SK-N-SH (cell line): ENCODE measurements at regions not wholly inside any gene's neighbourhood (a gene's known extent, or its start where the extent isn't known, plus 50 kb on each side); places are given as distances from the start of the nearest gene placed in this dataset.

Experiments used
- CTCF ChIA-PET: fragments of 300-600, 350-600 bp; formaldehyde crosslinking; extraction: SDS; loops from one replicate; lab custom pipeline; 2021; lab: Yijun Ruan, JAX
- POLR2A ChIA-PET: fragments of 350-600 bp; sonication (Branson Sonifier 250); formaldehyde crosslinking; extraction: SDS; loops from one replicate; lab custom pipeline; 2020; ENCODE audit warnings: antibody characterized with exemption, inconsistent platforms; lab: Yijun Ruan, JAX
- DNase-seq: peaks from one replicate; pipeline ENCODE4 v3.0.0; 2012
- H2AFZ ChIP-seq: fragments of 200-600 bp; sonication (generic); 2 replicates; pipeline ENCODE4 v1.8.1; 2016; ENCODE audit warnings: antibody characterized with exemption, mild to moderate bottlenecking, low read depth
- H3F3A ChIP-seq: fragments of 200-600 bp; sonication (generic); replicated peaks from 2 replicates; pipeline ENCODE3; 2016; ENCODE audit warnings: antibody characterized with exemption, mild to moderate bottlenecking; ENCODE audit not compliant: insufficient read depth
- H3K27ac ChIP-seq, 2 experiments: fragments of 200-500 bp in 1 of 2; fragments of 200-600 bp in 1 of 2; sonication (Bioruptor generic) in 1 of 2; sonication (generic), shearing (Covaris generic) in 1 of 2; 2 replicates each; pipeline versions ENCODE4 v1.5.1 to v1.6.1; 2014 to 2016; ENCODE audit warnings: low read depth in 2 of 2, inconsistent platforms in 1 of 2, low read length in 1 of 2, mild to moderate bottlenecking in 1 of 2, mixed read lengths in 1 of 2
- H3K27me3 ChIP-seq: fragments of 200-600 bp; sonication (generic), shearing (Covaris generic); 2 replicates; pipeline ENCODE4 v1.6.1; 2016; ENCODE audit warnings: mixed run types; ENCODE audit not compliant: insufficient read depth
- H3K36me3 ChIP-seq, 2 experiments: fragments of 200-500 bp in 1 of 2; fragments of 200-600 bp in 1 of 2; sonication (Bioruptor generic) in 1 of 2; sonication (generic) in 1 of 2; replicated peaks in 1 of 2; 2 replicates each; pipeline versions ENCODE3 to v1.5.1; 2014 to 2016; ENCODE audit warnings: low read length in 1 of 2, mild to moderate bottlenecking in 1 of 2; ENCODE audit not compliant: insufficient read depth in 2 of 2, control insufficient read depth in 1 of 2
- H3K4me1 ChIP-seq, 2 experiments: fragments of 200-500 bp in 1 of 2; fragments of 200-600 bp in 1 of 2; sonication (Bioruptor generic) in 1 of 2; sonication (generic), shearing (Covaris generic) in 1 of 2; 2 replicates each; pipeline versions ENCODE4 v1.5.1 to v1.6.1; 2014 to 2016; ENCODE audit warnings: low read depth in 1 of 2, low read length in 1 of 2, mixed run types in 1 of 2; ENCODE audit not compliant: insufficient read depth in 2 of 2, control insufficient read depth in 1 of 2
- H3K4me2 ChIP-seq: fragments of 200-600 bp; sonication (generic), shearing (Covaris generic); 2 replicates; pipeline ENCODE4 v1.6.1; 2017; ENCODE audit warnings: mixed run types
- H3K4me3 ChIP-seq, 2 experiments: fragments of 200-500 bp in 1 of 2; fragments of 200-600 bp in 1 of 2; sonication (Bioruptor generic) in 1 of 2; sonication (generic), shearing (Covaris generic) in 1 of 2; 2 replicates each; pipeline versions ENCODE4 v1.5.1 to v1.8.1; 2014 to 2016; ENCODE audit warnings: low read depth in 2 of 2, inconsistent platforms in 1 of 2, low read length in 1 of 2, mild to moderate bottlenecking in 1 of 2, mixed read lengths in 1 of 2, moderate library complexity in 1 of 2
- H3K79me2 ChIP-seq: fragments of 200-600 bp; sonication (generic); 2 replicates; pipeline ENCODE4 v1.8.1; 2017; ENCODE audit warnings: mild to moderate bottlenecking; ENCODE audit not compliant: insufficient read depth
- H3K9ac ChIP-seq: fragments of 200-600 bp; sonication (generic); 2 replicates; pipeline ENCODE4 v1.6.1; 2017; ENCODE audit warnings: mixed run types
- H3K9me2 ChIP-seq: fragments of 200-600 bp; sonication (generic); 2 replicates; pipeline ENCODE4 v1.6.1; 2017; ENCODE audit warnings: mixed run types
- H3K9me3 ChIP-seq: fragments of 200-600 bp; sonication (generic); 2 replicates; pipeline ENCODE4 v1.6.1; 2017; ENCODE audit warnings: mixed run types, mild to moderate bottlenecking, moderate library complexity
- H4K20me1 ChIP-seq: fragments of 200-600 bp; sonication (generic); 2 replicates; pipeline ENCODE4 v1.6.1; 2017; ENCODE audit warnings: mild to moderate bottlenecking, mixed run types; ENCODE audit not compliant: insufficient read depth
- CHD2 ChIP-seq: fragments of 150-350 bp; IDR thresholded peaks from 2 replicates; pipeline ENCODE4 v1.6.1; 2018; ENCODE audit warnings: low read length; ENCODE audit not compliant: partially characterized antibody
- EZH2phosphoT487 ChIP-seq: fragments of 200-600 bp; sonication (generic); IDR thresholded peaks from 2 replicates; pipeline ENCODE4 v1.6.1; 2017; ENCODE audit warnings: low read depth, mixed run types, mild to moderate bottlenecking, antibody characterized with exemption, moderate library complexity, borderline replicate concordance
- FOSL2 ChIP-seq: IDR thresholded peaks from 2 replicates; pipeline ENCODE4 v1.4.0; 2012; ENCODE audit warnings: low read depth, mild to moderate bottlenecking, moderate library complexity, borderline replicate concordance
- FOXJ3 ChIP-seq: sonication (generic); formaldehyde crosslinking; IDR thresholded peaks from 2 replicates; pipeline ENCODE4 v1.5.1; 2020; ENCODE audit warnings: mild to moderate bottlenecking, missing genetic modification reagents
- FOXM1 ChIP-seq: IDR thresholded peaks from 2 replicates; pipeline ENCODE4 v1.4.0; 2012; ENCODE audit warnings: low read depth, mild to moderate bottlenecking
- GATA2 ChIP-seq: sonication (generic); formaldehyde crosslinking; IDR thresholded peaks from 2 replicates; pipeline ENCODE4 v1.5.0; 2020; ENCODE audit warnings: mild to moderate bottlenecking, missing genetic modification reagents
- MEF2A ChIP-seq: IDR thresholded peaks from 2 replicates; pipeline ENCODE4 v1.4.0; 2012; ENCODE audit warnings: low read depth, borderline replicate concordance
- NFIC ChIP-seq: IDR thresholded peaks from 2 replicates; pipeline ENCODE4 v1.4.0; 2012; ENCODE audit warnings: borderline replicate concordance
- PBX3 ChIP-seq: IDR thresholded peaks from 2 replicates; pipeline ENCODE4; 2012
- RCOR1 ChIP-seq: fragments of 150-350 bp; IDR thresholded peaks from 2 replicates; pipeline ENCODE4 v1.6.1; 2017; ENCODE audit warnings: antibody characterized with exemption, low read length
- REST ChIP-seq: IDR thresholded peaks from 2 replicates; pipeline ENCODE4 v1.6.1; 2012; ENCODE audit warnings: mild to moderate bottlenecking, low read depth, low read length, moderate library complexity
- RFX5 ChIP-seq: IDR thresholded peaks from 2 replicates; pipeline ENCODE4 v1.6.1; 2012; ENCODE audit warnings: mild to moderate bottlenecking, improper control_type of control experiment, low read length
- RXRA ChIP-seq: IDR thresholded peaks from 2 replicates; pipeline ENCODE4 v1.4.0; 2012; ENCODE audit warnings: low read depth, mild to moderate bottlenecking, borderline replicate concordance
- SIN3A ChIP-seq: IDR thresholded peaks from 2 replicates; pipeline ENCODE4 v1.6.1; 2012; ENCODE audit warnings: low read depth, mild to moderate bottlenecking, low read length, moderate library complexity, borderline replicate concordance
- WGBS: methylation state at CpG from one replicate; pipeline ENCODE4 v1.1.6; 2017; ENCODE audit warnings: low lambda C conversion rate; 5-methylcytosine and 5-hydroxymethylcytosine counted together

- TF ChIP-seq PBX3 (no peak), EZH2phosphoT487 (no peak), NFIC (no peak), RXRA (no peak), RCOR1 (no peak)
Observed at GRCh38 chr3:104150724-104151123, 1216.0 kb upstream of the ALCAM start (continued).

GRCh38 chr3:104154896-104155295 lies 1211.8 kb upstream of the ALCAM start:
- Histone ChIP-seq H2AFZ (no peak overlapping the region), H3K9me2 (no peaks in the 10 kb centered on the region), H3F3A (no peaks in the 10 kb centered on the region), H3K79me2 (no peaks in the 10 kb centered on the region), H3K4me3 (no peak overlapping the region), H4K20me1 (no peaks in the 10 kb centered on the region), H3K9me3 (no peaks in the 10 kb centered on the region), H3K4me1 (no peaks in the 10 kb centered on the region), H3K27me3 (no peaks in the 10 kb centered on the region), H3K36me3 (no peaks in the 10 kb centered on the region), H3K9ac (no peak overlapping the region), H3K4me2 (no peak overlapping the region), H3K27ac (no peak overlapping the region)
- no peak for DNase-seq
- WGBS = 34% methylated on average over 2 of the region's 2 CpGs
- ChIA-PET POLR2A (no interaction called here), CTCF (no interaction called here)
- TF ChIP-seq MEF2A = no peak
- no peak for TF ChIP-seq FOSL2
- TF ChIP-seq FOXM1 = no peak
- TF ChIP-seq RXRA = no peak
- no peak for TF ChIP-seq FOXJ3
- no peak for TF ChIP-seq RFX5

- H3F3A ChIP-seq = no peaks in the 10 kb centered on the region
- no peaks in the 10 kb centered on the region for H3K36me3 ChIP-seq
- H3K9me3 ChIP-seq = peaks cover 6% of the 10 kb centered on the region; the same call in 1 of the 2 replicates
- H4K20me1 ChIP-seq = no peaks in the 10 kb centered on the region
- DNase-seq = no peak
- WGBS = 76% methylated on average over 2 of the region's 2 CpGs
- H3K4me3 ChIP-seq = no peak overlapping the region
- no peak overlapping the region for H3K4me2 ChIP-seq
- H3K9me2 ChIP-seq = no peaks in the 10 kb centered on the region
- TF ChIP-seq SIN3A = no peak
- TF ChIP-seq REST = no peak
- no peak for TF ChIP-seq GATA2 (CRISPR knock-in tag)
- TF ChIP-seq CHD2 = no peak
- H3K4me1 ChIP-seq = no peaks in the 10 kb centered on the region
- POLR2A ChIA-PET = no interaction called here
- H3K9ac ChIP-seq = no peak overlapping the region
- H3K79me2 ChIP-seq = no peaks in the 10 kb centered on the region
- no peak overlapping the region for H3K27ac ChIP-seq
- H2AFZ ChIP-seq = no peak overlapping the region
- H3K27me3 ChIP-seq = no peaks in the 10 kb centered on the region
- CTCF ChIA-PET = no interaction called here
Observed at GRCh38 chr3:104165866-104166265, 1200.8 kb upstream of the ALCAM start.
